Ishikawa (cell line): ENCODE measurements at regions not wholly inside any gene's neighbourhood (a gene's known extent, or its start where the extent isn't known, plus 50 kb on each side); places are given as distances from the start of the nearest gene placed in this dataset.

Source experiments
- CEBPB ChIP-seq: IDR thresholded peaks from 2 replicates; pipeline ENCODE4 v1.6.1; 2012
- CREB1 ChIP-seq: IDR thresholded peaks from 2 replicates; pipeline ENCODE4 v1.6.1; 2012; ENCODE audit warnings: low read depth
- EGR1 ChIP-seq: IDR thresholded peaks from 2 replicates; pipeline ENCODE4 v1.6.1; 2012
- EP300 ChIP-seq: IDR thresholded peaks from 2 replicates; pipeline ENCODE4 v1.6.1; 2012; ENCODE audit warnings: borderline replicate concordance
- FOXM1 ChIP-seq: IDR thresholded peaks from 2 replicates; pipeline ENCODE4 v1.6.1; 2012; ENCODE audit warnings: low read depth, borderline replicate concordance
- NFIC ChIP-seq: IDR thresholded peaks from 2 replicates; pipeline ENCODE4 v1.6.1; 2012
- RAD21 ChIP-seq: IDR thresholded peaks from 2 replicates; pipeline ENCODE4 v1.6.1; 2012; ENCODE audit warnings: low read depth
- TAF1 ChIP-seq: IDR thresholded peaks from 2 replicates; pipeline ENCODE4 v1.6.1; 2012; ENCODE audit warnings: low read depth, mild to moderate bottlenecking
- TCF12 ChIP-seq: IDR thresholded peaks from 2 replicates; pipeline ENCODE4 v1.6.1; 2012; ENCODE audit warnings: low read depth
- TEAD4 ChIP-seq: IDR thresholded peaks from 2 replicates; pipeline ENCODE4 v1.6.1; 2012
- YY1 ChIP-seq: IDR thresholded peaks from 2 replicates; pipeline ENCODE4 v1.6.1; 2012; ENCODE audit warnings: low read depth
- ZBTB7A ChIP-seq: IDR thresholded peaks from 2 replicates; pipeline ENCODE4 v1.6.1; 2012; ENCODE audit warnings: low read depth
- TF ChIP-seq, protein P1 (sequence below): IDR thresholded peaks from 2 replicates; pipeline ENCODE4 v1.6.1; 2012
- TF ChIP-seq, protein P2 (sequence below): IDR thresholded peaks from 2 replicates; pipeline ENCODE4 v1.6.1; 2012; ENCODE audit warnings: low read depth, mild to moderate bottlenecking
- TF ChIP-seq, protein P3 (sequence below): IDR thresholded peaks from 2 replicates; pipeline ENCODE4 v1.6.1; 2012

- TF ChIP-seq EP300 = no peak
- TF ChIP-seq YY1 = no peak
- TF ChIP-seq, protein P1, sequence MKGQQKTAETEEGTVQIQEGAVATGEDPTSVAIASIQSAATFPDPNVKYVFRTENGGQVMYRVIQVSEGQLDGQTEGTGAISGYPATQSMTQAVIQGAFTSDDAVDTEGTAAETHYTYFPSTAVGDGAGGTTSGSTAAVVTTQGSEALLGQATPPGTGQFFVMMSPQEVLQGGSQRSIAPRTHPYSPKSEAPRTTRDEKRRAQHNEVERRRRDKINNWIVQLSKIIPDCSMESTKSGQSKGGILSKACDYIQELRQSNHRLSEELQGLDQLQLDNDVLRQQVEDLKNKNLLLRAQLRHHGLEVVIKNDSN = no peak
- no peak for TF ChIP-seq EGR1
- no peak for TF ChIP-seq TAF1
- no peak for TF ChIP-seq FOXM1
- TF ChIP-seq TEAD4 = no peak
- no peak for TF ChIP-seq ZBTB7A
- TF ChIP-seq CEBPB = no peak
- no peak for TF ChIP-seq TCF12
- TF ChIP-seq CREB1 = no peak
- no peak for TF ChIP-seq NFIC
- TF ChIP-seq, protein P2, sequence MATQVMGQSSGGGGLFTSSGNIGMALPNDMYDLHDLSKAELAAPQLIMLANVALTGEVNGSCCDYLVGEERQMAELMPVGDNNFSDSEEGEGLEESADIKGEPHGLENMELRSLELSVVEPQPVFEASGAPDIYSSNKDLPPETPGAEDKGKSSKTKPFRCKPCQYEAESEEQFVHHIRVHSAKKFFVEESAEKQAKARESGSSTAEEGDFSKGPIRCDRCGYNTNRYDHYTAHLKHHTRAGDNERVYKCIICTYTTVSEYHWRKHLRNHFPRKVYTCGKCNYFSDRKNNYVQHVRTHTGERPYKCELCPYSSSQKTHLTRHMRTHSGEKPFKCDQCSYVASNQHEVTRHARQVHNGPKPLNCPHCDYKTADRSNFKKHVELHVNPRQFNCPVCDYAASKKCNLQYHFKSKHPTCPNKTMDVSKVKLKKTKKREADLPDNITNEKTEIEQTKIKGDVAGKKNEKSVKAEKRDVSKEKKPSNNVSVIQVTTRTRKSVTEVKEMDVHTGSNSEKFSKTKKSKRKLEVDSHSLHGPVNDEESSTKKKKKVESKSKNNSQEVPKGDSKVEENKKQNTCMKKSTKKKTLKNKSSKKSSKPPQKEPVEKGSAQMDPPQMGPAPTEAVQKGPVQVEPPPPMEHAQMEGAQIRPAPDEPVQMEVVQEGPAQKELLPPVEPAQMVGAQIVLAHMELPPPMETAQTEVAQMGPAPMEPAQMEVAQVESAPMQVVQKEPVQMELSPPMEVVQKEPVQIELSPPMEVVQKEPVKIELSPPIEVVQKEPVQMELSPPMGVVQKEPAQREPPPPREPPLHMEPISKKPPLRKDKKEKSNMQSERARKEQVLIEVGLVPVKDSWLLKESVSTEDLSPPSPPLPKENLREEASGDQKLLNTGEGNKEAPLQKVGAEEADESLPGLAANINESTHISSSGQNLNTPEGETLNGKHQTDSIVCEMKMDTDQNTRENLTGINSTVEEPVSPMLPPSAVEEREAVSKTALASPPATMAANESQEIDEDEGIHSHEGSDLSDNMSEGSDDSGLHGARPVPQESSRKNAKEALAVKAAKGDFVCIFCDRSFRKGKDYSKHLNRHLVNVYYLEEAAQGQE = no peak
- TF ChIP-seq, protein P3, sequence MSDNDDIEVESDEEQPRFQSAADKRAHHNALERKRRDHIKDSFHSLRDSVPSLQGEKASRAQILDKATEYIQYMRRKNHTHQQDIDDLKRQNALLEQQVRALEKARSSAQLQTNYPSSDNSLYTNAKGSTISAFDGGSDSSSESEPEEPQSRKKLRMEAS = no peak
- TF ChIP-seq RAD21 = no peak
These were observed 1522.9 kb downstream of the MAT2B start for GRCh38 chr5:165028356-165028755.

DNA sequence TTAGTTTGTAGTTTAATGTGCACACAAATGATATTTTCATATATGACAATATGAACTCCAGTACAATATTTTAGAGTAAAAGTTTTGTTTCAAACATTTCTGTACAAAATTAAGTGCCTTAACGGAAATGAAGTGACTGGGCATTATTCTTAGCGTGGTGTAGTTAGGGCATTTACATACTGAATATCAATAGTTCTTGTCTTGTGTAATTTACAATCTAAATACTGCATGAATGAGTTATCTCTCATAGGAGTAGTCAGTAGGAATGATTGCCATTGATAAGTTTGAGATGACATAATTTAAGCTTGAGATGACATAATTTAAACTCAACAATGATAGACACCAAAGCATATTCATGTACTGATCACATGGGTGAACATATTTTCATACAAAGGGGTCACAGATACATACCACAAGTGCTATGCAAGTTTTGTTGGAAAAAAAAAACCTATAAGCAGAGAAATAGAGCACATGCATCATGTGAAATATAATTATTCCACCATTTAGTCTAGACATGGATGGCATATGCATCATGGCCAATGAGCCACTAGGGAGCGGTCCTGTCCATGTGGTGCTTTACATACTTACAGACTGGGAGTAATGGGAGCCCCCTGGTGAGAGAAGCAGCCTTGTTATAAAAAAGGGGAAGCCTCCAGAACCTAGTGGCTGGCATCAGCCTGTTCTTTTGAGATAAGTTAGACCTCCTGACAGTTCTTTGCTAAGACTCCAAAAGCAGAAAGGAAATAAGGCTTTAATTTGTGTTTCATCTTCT, 1523.9 kb downstream of the MAT2B start:
- TF ChIP-seq RAD21 = peak; percentile 13; the same call in 1 of the 2 replicates
- TF ChIP-seq, protein P3 = no peak

GRCh38 chr5:165030971-165031370, 1525.6 kb downstream of the MAT2B start:
- TF ChIP-seq TCF12 = no peak
- TF ChIP-seq, protein P1 = no peak
- TF ChIP-seq RAD21 = no peak
- TF ChIP-seq, protein P3 = no peak
- no peak for TF ChIP-seq YY1

DNA sequence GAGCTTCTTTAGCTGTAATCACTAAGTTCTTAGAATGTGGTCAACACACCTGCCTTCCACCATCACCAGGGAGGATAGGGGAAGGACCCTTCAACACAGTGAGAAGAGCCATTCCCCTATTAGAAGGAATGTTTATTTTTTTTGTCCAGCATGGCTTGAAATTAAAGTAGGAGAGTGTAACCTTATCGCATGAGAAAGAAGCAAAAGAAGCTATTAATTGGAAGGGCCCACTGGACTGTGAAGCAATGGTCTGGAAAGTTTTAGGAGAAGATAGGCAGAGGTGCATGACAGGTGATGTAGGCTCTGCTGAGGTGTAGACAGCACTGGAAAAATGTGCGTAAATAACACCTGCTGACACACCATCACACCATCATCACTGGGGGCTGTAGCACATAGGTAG, 1526.0 kb downstream of the MAT2B start:
- no peak for TF ChIP-seq TAF1
- TF ChIP-seq EGR1 = no peak
- TF ChIP-seq, protein P3 = no peak
- no peak for TF ChIP-seq EP300
- no peak for TF ChIP-seq YY1
- TF ChIP-seq FOXM1 = no peak
- TF ChIP-seq TCF12 = no peak
- no peak for TF ChIP-seq NFIC
- TF ChIP-seq TEAD4 = no peak
- TF ChIP-seq, protein P1 = no peak
- TF ChIP-seq RAD21 = no peak
- no peak for TF ChIP-seq CEBPB
- no peak for TF ChIP-seq ZBTB7A
- TF ChIP-seq CREB1 = no peak
- TF ChIP-seq, protein P2 = no peak

DNA sequence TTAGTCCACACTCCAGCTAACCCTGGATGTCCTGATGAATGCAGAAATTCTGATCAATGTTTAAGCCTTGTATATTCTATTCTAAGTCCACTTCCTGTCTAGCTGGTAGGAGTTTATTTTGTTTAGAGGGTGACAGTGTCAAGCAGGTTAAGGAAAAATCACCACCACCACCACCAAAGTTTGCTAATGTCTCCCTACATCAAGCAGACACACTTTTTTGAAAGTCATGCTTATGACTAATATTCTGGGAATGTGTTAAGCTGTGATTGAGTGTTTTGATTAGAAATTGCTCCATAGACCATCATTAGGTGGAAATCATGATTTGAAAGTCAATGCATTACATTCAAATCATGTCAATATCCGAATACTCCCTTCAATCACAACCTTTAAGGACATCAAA, 1530.1 kb downstream of the MAT2B start:
- TF ChIP-seq, protein P3 = no peak
- TF ChIP-seq NFIC = no peak
- no peak for TF ChIP-seq TCF12
- TF ChIP-seq, protein P2 = no peak
- no peak for TF ChIP-seq YY1
- no peak for TF ChIP-seq EGR1
- TF ChIP-seq TEAD4 = no peak
- no peak for TF ChIP-seq FOXM1
